Lower leg skin (tissue), 4 donors: ENCODE measurements at regions not wholly inside any gene's neighbourhood (a gene's known extent, or its start where the extent isn't known, plus 50 kb on each side); places are given as distances from the start of the nearest gene placed in this dataset.

ENCODE experiments used
- DNase-seq, 2 donors: peaks; one replicate each; pipeline ENCODE4 v3.0.0-alpha.2; 2019; ENCODE audit warnings: low spot score in 2 of 2
- H3K4me3 ChIP-seq: fragments of 200-600 bp; sonication (generic); 2 replicates; pipeline ENCODE4 v1.5.1; 2017; ENCODE audit warnings: mild to moderate bottlenecking, low read depth; ENCODE audit not compliant: poor library complexity, severe bottlenecking
- POLR2A ChIP-seq, 2 donors: fragments of 450-650 bp; IDR thresholded peaks; one replicate each; pipeline ENCODE4 v1.6.1; 2016 to 2017; ENCODE audit warnings: antibody characterized with exemption in 2 of 2, mild to moderate bottlenecking in 1 of 2, moderate library complexity in 1 of 2
- WGBS, 2 donors: methylation state at CpG; one replicate each; pipeline ENCODE4 v1.1.5; 2018; 5-methylcytosine and 5-hydroxymethylcytosine counted together
- intact Hi-C: fragments of 100-400 bp; cut with DNase I; formaldehyde crosslinking; loops from one replicate; pipeline ENCODE4 v1.15.0; 2023; ENCODE audit warnings: low total_unique reads
- TF ChIP-seq, protein P1 (sequence below), 3 donors: fragments of 450-650 bp; IDR thresholded peaks; one replicate each; pipeline ENCODE4 v1.5.1; 2016; ENCODE audit warnings: antibody characterized with exemption in 3 of 3, mild to moderate bottlenecking in 3 of 3, moderate library complexity in 2 of 3

DNA sequence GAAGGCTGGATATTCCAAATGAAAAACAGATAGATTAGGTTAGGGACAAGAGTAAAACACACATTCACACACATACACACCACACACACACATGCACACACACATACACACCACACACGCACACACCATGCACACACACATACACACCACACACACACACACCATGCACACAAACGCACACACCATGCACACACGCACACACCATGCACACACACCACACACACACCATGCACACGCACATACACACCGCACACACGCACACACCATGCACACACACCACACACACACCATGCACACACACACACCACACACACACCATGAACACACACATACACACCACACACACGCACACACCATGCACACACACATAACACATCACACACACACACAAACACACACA is 203.7 kb upstream of the ZFHX3 start:
- WGBS, 2 donors: 94 to 95% methylated on average over 7 of the region's 7 CpGs

DNA sequence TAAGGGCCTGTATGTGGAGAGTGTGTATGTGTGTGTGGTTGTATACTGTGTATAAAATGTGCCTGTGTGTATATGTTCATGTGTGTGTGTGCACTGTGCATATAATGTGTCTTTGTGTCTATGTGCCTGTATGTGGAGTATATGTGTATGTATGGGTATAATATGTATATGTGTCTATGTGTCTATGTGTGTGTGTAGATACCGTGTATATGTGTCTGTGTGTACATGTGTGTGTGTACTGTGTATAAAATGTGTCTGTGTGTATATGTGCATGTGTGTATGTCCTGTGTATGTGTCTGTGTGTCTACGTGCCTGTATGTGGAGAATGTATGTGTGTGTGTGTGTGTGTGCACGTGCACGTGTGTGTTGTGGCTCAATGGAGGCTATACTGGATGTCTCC is 200.4 kb upstream of the ZFHX3 start:
- no peak overlapping the region for H3K4me3 ChIP-seq
- no peak for DNase-seq
- TF ChIP-seq, protein P1, sequence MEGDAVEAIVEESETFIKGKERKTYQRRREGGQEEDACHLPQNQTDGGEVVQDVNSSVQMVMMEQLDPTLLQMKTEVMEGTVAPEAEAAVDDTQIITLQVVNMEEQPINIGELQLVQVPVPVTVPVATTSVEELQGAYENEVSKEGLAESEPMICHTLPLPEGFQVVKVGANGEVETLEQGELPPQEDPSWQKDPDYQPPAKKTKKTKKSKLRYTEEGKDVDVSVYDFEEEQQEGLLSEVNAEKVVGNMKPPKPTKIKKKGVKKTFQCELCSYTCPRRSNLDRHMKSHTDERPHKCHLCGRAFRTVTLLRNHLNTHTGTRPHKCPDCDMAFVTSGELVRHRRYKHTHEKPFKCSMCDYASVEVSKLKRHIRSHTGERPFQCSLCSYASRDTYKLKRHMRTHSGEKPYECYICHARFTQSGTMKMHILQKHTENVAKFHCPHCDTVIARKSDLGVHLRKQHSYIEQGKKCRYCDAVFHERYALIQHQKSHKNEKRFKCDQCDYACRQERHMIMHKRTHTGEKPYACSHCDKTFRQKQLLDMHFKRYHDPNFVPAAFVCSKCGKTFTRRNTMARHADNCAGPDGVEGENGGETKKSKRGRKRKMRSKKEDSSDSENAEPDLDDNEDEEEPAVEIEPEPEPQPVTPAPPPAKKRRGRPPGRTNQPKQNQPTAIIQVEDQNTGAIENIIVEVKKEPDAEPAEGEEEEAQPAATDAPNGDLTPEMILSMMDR (IDR thresholded peaks at IDR 0.05): no peak
- no peak for TF ChIP-seq POLR2A (IDR thresholded peaks at IDR 0.05)
- intact Hi-C loops: no loop called here
- 81 to 92% methylated on average over 4 of the region's 4 CpGs for WGBS, 2 donors

More for the DNA sequence above, 203.7 kb upstream of the ZFHX3 start:
- H3K4me3 ChIP-seq: no peak overlapping the region
- TF ChIP-seq POLR2A (IDR thresholded peaks at IDR 0.05): no peak
- TF ChIP-seq, protein P1 (IDR thresholded peaks at IDR 0.05): no peak
- DNase-seq: no peak
- intact Hi-C loops: no loop called here

DNA sequence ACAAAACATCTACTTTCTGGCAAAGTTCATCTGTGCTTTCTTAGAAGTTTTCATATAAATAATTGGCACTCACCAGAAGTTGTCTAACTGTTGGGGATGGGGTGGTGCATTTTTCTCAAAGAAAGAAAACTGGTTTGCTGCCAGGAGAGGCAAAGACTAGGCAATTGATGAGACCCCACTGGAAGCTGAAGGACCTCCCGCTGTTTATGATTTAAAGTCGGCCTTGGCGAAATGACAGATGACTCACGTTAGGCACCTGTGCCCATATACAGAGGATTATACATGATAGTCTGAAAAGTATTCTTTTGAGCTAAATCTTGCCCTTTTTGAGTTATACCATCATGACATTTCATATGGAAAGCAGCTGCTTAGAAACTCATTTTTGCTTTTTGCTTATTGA is 193.0 kb upstream of the ZFHX3 start:
- intact Hi-C loops: no loop called here
- DNase-seq: no peak
- TF ChIP-seq, protein P1 (IDR thresholded peaks at IDR 0.05): no peak
- TF ChIP-seq POLR2A (IDR thresholded peaks at IDR 0.05): no peak
- H3K4me3 ChIP-seq: no peak overlapping the region
- WGBS, 2 donors: 48 to 53% methylated on average over 4 of the region's 4 CpGs

DNA sequence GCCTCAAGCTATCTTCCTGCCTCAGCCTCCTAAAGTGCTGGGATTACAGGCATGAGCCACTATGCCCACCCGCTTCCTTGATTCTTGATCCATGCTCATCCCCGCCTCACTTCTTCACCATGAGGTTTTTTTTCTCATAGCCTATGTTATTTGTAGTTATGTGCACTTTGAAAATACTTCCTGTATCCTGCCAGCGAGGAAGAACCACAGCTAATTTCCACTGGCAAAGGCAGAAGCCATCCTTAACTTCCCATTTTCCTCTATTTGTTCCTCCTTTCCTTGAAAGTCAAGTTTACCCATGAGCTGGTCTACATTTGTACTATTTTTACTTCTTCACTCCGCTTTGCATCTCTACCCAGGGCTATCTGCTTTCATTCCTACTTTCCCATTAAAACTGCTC is 189.7 kb upstream of the ZFHX3 start:
- no peak for TF ChIP-seq POLR2A (IDR thresholded peaks at IDR 0.05)
- TF ChIP-seq, protein P1 (IDR thresholded peaks at IDR 0.05): no peak
- WGBS, 2 donors: 78 to 82% methylated on average over 4 of the region's 4 CpGs
- intact Hi-C loops: no loop called here
- DNase-seq: no peak
- no peak overlapping the region for H3K4me3 ChIP-seq

DNA sequence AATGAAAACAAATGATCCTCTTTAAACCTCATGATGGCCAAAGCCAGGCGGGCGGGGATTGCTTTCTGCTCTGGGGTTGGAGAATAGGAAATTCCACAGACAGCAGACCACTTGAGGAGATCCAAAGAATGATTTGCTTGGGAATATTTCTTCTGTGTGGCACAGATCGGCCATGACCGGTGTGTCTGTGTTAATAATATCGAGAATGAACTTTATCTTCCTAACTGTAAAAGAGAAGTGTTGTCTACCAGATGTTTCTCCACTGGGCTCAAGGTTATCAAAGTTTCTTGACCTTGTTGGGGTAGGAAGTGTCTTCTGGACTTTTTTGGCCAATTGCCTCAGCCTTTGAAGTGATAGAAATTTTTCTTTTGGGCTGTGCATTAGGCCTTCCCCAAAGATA is 186.6 kb upstream of the ZFHX3 start:
- DNase-seq: no peak
- intact Hi-C loops: no loop called here
- no peak overlapping the region for H3K4me3 ChIP-seq
- 87 to 90% methylated on average over 5 of the region's 5 CpGs for WGBS, 2 donors
- no peak for TF ChIP-seq POLR2A (IDR thresholded peaks at IDR 0.05)
- TF ChIP-seq, protein P1 (IDR thresholded peaks at IDR 0.05): no peak

DNA sequence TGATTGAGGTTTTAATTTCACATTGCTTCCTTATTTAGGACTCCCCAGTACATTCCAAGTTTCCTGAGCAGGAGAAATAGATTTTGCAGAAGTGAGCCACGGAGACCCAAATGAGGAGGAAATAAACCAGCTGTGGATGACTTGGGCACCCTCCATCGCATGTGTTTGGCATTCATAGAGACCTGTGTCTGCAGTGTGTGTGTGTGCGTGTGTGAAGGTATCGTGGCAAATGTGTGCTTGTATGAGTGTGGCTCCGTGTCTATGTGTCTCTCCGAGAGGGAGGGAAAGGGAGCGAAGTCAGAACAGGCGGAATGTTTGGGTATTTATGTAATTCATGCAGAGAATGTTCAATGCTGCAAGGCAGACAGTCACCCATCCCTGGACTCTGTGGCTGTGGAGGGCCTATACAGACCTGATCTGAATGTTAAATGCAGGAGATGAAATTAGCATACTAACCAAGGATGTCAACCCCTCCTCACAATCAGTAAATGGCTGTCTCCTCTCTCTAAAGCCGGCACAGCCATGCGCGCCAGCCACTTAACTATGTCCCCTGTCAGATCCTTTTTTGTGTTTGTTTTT is 186.0 kb upstream of the ZFHX3 start:
- no peak for DNase-seq
- WGBS, 2 donors: 63 to 69% methylated on average over 11 of the region's 11 CpGs
- intact Hi-C loops: no loop called here
- H3K4me3 ChIP-seq: no peak overlapping the region
- TF ChIP-seq, protein P1 (IDR thresholded peaks at IDR 0.05): no peak
- no peak for TF ChIP-seq POLR2A (IDR thresholded peaks at IDR 0.05)
